MM.1S (cell line): ENCODE measurements at regions not wholly inside any gene's neighbourhood (a gene's known extent, or its start where the extent isn't known, plus 50 kb on each side); places are given as distances from the start of the nearest gene placed in this dataset.

Experiments
- DNase-seq: peaks from one replicate; pipeline ENCODE4 v3.0.0-alpha.2; 2015
- H2AFZ ChIP-seq: fragments of 300-600 bp; sonication (generic); 2 replicates; pipeline ENCODE4 v1.6.0; 2016; ENCODE audit warnings: antibody characterized with exemption, low read length
- H3F3A ChIP-seq: fragments of 300-600 bp; sonication (generic); 2 replicates; pipeline ENCODE4 v1.6.1; 2016; ENCODE audit warnings: mild to moderate bottlenecking, antibody characterized with exemption, low read length, moderate library complexity, mixed read lengths; ENCODE audit not compliant: insufficient read depth
- H3K27ac ChIP-seq: fragments of 300-600 bp; sonication (generic); 2 replicates; pipeline ENCODE4 v1.5.1; 2016; ENCODE audit warnings: mild to moderate bottlenecking, low read length
- H3K27me3 ChIP-seq: fragments of 300-600 bp; sonication (generic); replicated peaks from 2 replicates; pipeline ENCODE4 v1.6.0; 2016; ENCODE audit warnings: low read length; ENCODE audit not compliant: insufficient read depth
- H3K36me3 ChIP-seq: fragments of 300-600 bp; sonication (generic); replicated peaks from 2 replicates; pipeline ENCODE4 v1.6.1; 2016; ENCODE audit warnings: mild to moderate bottlenecking, low read length, mixed read lengths; ENCODE audit not compliant: insufficient read depth
- H3K4me1 ChIP-seq: fragments of 300-600 bp; sonication (generic); 2 replicates; pipeline ENCODE4 v1.6.1; 2016; ENCODE audit warnings: low read length, mixed read lengths
- H3K4me2 ChIP-seq: fragments of 300-600 bp; sonication (generic); 2 replicates; pipeline ENCODE4 v1.6.0; 2016; ENCODE audit warnings: low read depth, low read length
- H3K4me3 ChIP-seq: fragments of 300-600 bp; sonication (generic); 2 replicates; pipeline ENCODE4 v1.5.1; 2016; ENCODE audit warnings: low read length, mixed read lengths
- H3K79me2 ChIP-seq: fragments of 300-600 bp; sonication (generic); 2 replicates; pipeline ENCODE4 v1.6.1; 2016; ENCODE audit warnings: mixed run types, low read length, mixed read lengths
- H3K9ac ChIP-seq: fragments of 300-600 bp; sonication (generic); 2 replicates; pipeline ENCODE4 v1.6.1; 2016; ENCODE audit warnings: low read length, mixed read lengths
- H3K9me2 ChIP-seq: fragments of 300-600 bp; sonication (generic); replicated peaks from 2 replicates; pipeline ENCODE4 v1.6.1; 2016; ENCODE audit warnings: mild to moderate bottlenecking, low read length, mixed read lengths; ENCODE audit not compliant: insufficient read depth
- H3K9me3 ChIP-seq: fragments of 300-600 bp; sonication (generic); replicated peaks from 2 replicates; pipeline ENCODE4 v1.6.1; 2016; ENCODE audit warnings: mild to moderate bottlenecking, low read length, mixed read lengths; ENCODE audit not compliant: insufficient read depth
- H4K20me1 ChIP-seq: fragments of 300-600 bp; sonication (generic); 2 replicates; pipeline ENCODE4 v1.6.1; 2016; ENCODE audit warnings: mild to moderate bottlenecking, low read length, moderate library complexity, mixed read lengths; ENCODE audit not compliant: insufficient read depth
- CTCF ChIP-seq: fragments of 300-600 bp; sonication (generic); IDR thresholded peaks from 2 replicates; pipeline ENCODE4 v1.5.1; 2016; ENCODE audit warnings: antibody characterized with exemption, low read length, mixed read lengths
- EZH2 ChIP-seq: fragments of 300-600 bp; sonication (generic); optimal IDR thresholded peaks from 2 replicates; pipeline ENCODE3; 2017; ENCODE audit warnings: low read depth, mild to moderate bottlenecking, antibody characterized with exemption, low read length, mixed read lengths
- EZH2phosphoT487 ChIP-seq: fragments of 300-600 bp; sonication (generic); IDR thresholded peaks from 2 replicates; pipeline ENCODE4 v1.6.1; 2018; ENCODE audit warnings: antibody characterized with exemption, low read length

GRCh38 chr2:79275863-79276262 lies 116.3 kb upstream of the REG3A start:
- H3K36me3 ChIP-seq = no peaks in the 10 kb centered on the region
- no peak overlapping the region for H3K9ac ChIP-seq
- no peaks in the 10 kb centered on the region for H3K4me1 ChIP-seq
- no peak overlapping the region for H2AFZ ChIP-seq
- no peaks in the 10 kb centered on the region for H4K20me1 ChIP-seq
- no peak overlapping the region for H3K27ac ChIP-seq
- no peaks in the 10 kb centered on the region for H3F3A ChIP-seq
- no peaks in the 10 kb centered on the region for H3K79me2 ChIP-seq
- no peak overlapping the region for H3K4me3 ChIP-seq
- no peak for DNase-seq
- no peak overlapping the region for H3K4me2 ChIP-seq
- no peaks in the 10 kb centered on the region for H3K9me2 ChIP-seq
- H3K27me3 ChIP-seq = no peaks in the 10 kb centered on the region
- TF ChIP-seq EZH2 (no peak), EZH2phosphoT487 (no peak), CTCF (no peak)
- no peaks in the 10 kb centered on the region for H3K9me3 ChIP-seq

- no peaks in the 10 kb centered on the region for H3K36me3 ChIP-seq
- no peak overlapping the region for H3K27ac ChIP-seq
- H3K4me2 ChIP-seq = no peak overlapping the region
- no peaks in the 10 kb centered on the region for H3K27me3 ChIP-seq
- H3K9ac ChIP-seq = no peak overlapping the region
- H3K4me1 ChIP-seq = no peaks in the 10 kb centered on the region
- no peaks in the 10 kb centered on the region for H3K9me3 ChIP-seq
- no peaks in the 10 kb centered on the region for H4K20me1 ChIP-seq
- H2AFZ ChIP-seq = no peak overlapping the region
- H3K4me3 ChIP-seq = no peak overlapping the region
- no peaks in the 10 kb centered on the region for H3F3A ChIP-seq
- no peak for TF ChIP-seq EZH2
- TF ChIP-seq CTCF = no peak
- no peak for TF ChIP-seq EZH2phosphoT487
- no peaks in the 10 kb centered on the region for H3K79me2 ChIP-seq
- no peaks in the 10 kb centered on the region for H3K9me2 ChIP-seq
- no peak for DNase-seq
These were observed 115.6 kb upstream of the REG3A start for GRCh38 chr2:79275197-79275596.

- H3K36me3 ChIP-seq = no peaks in the 10 kb centered on the region
- no peak for TF ChIP-seq EZH2phosphoT487
- no peak for TF ChIP-seq CTCF
- no peak for TF ChIP-seq EZH2
- H3K4me3 ChIP-seq = no peak overlapping the region
These were observed 113.1 kb upstream of the REG3A start for GRCh38 chr2:79272616-79273015.

More at GRCh38 chr2:79272616-79273015, 113.1 kb upstream of the REG3A start:
- no peak for DNase-seq
- H3K4me2 ChIP-seq = no peak overlapping the region
- H3F3A ChIP-seq = no peaks in the 10 kb centered on the region
- no peak overlapping the region for H3K9ac ChIP-seq
- H3K79me2 ChIP-seq = no peaks in the 10 kb centered on the region
- H3K27ac ChIP-seq = no peak overlapping the region
- H2AFZ ChIP-seq = no peak overlapping the region
- no peaks in the 10 kb centered on the region for H4K20me1 ChIP-seq
- no peaks in the 10 kb centered on the region for H3K9me2 ChIP-seq
- no peaks in the 10 kb centered on the region for H3K9me3 ChIP-seq
- H3K27me3 ChIP-seq = no peaks in the 10 kb centered on the region
- H3K4me1 ChIP-seq = no peaks in the 10 kb centered on the region
